HEK293 (cell line): ENCODE measurements at regions not wholly inside any gene's neighbourhood (a gene's known extent, or its start where the extent isn't known, plus 50 kb on each side); places are given as distances from the start of the nearest gene placed in this dataset.

Experiments used
- CTCF ChIA-PET: fragments of 350-600 bp; formaldehyde crosslinking; extraction: SDS; loops from one replicate; lab custom pipeline; 2021; ENCODE audit warnings: antibody characterized with exemption; lab: Yijun Ruan, JAX
- POLR2A ChIA-PET: fragments of 300-600 bp; formaldehyde crosslinking; extraction: SDS; loops from one replicate; lab custom pipeline; 2020; ENCODE audit warnings: antibody characterized with exemption, inconsistent platforms; lab: Yijun Ruan, JAX
- H3K27ac ChIP-seq: fragments of 200-500 bp; sonication (Bioruptor generic); 2 replicates; pipeline ENCODE4 v1.5.1; 2014; ENCODE audit warnings: low read depth, low read length, control low read depth, inconsistent platforms; ENCODE audit errors: extremely low read depth
- H3K36me3 ChIP-seq, 2 experiments: fragments of 200-500 bp in 1 of 2; sonication (Bioruptor generic) in 1 of 2; 1 replicate in 1 of 2; 2 replicates in 1 of 2; pipeline ENCODE4 v1.5.1; 2014 to 2017; ENCODE audit warnings: inconsistent platforms in 2 of 2, low read length in 2 of 2; ENCODE audit not compliant: control insufficient read depth in 2 of 2, insufficient read depth in 1 of 2
- H3K4me1 ChIP-seq: fragments of 200-500 bp; sonication (Bioruptor generic); 2 replicates; pipeline ENCODE4 v1.5.1; 2014; ENCODE audit warnings: mild to moderate bottlenecking, low read length, inconsistent platforms; ENCODE audit not compliant: control insufficient read depth, insufficient read depth
- H3K4me3 ChIP-seq: 2 replicates; pipeline ENCODE4 v1.5.1; 2011; ENCODE audit warnings: low read depth, mild to moderate bottlenecking, control low read depth, low read length, moderate library complexity
- H3K9me3 ChIP-seq: fragments of 200-500 bp; sonication (Bioruptor generic); 2 replicates; pipeline ENCODE4 v1.5.1; 2014; ENCODE audit warnings: low read depth, low read length, inconsistent platforms; ENCODE audit not compliant: control insufficient read depth, insufficient read depth
- HIC1 ChIP-seq: fragments of 450-650 bp; formaldehyde crosslinking; IDR thresholded peaks from 2 replicates; pipeline ENCODE4 v1.5.1; 2016; ENCODE audit warnings: missing biosample characterization, missing genetic modification characterization
- PRDM4 ChIP-seq: fragments of 450-650 bp; formaldehyde crosslinking; IDR thresholded peaks from 2 replicates; pipeline ENCODE4 v1.5.1; 2017; ENCODE audit warnings: missing biosample characterization, missing genetic modification characterization
- SP3 ChIP-seq: fragments of 450-650 bp; formaldehyde crosslinking; IDR thresholded peaks from 2 replicates; pipeline ENCODE4 v1.5.1; 2016; ENCODE audit warnings: missing biosample characterization, missing genetic modification characterization
- ZBTB26 ChIP-seq: fragments of 450-650 bp; formaldehyde crosslinking; optimal IDR thresholded peaks from 2 replicates; pipeline ENCODE3; 2016; ENCODE audit warnings: missing biosample characterization, mild to moderate bottlenecking, missing genetic modification characterization
- ZNF148 ChIP-seq: fragments of 450-650 bp; formaldehyde crosslinking; IDR thresholded peaks from 2 replicates; pipeline ENCODE4 v1.5.0; 2017; ENCODE audit warnings: missing biosample characterization, missing genetic modification characterization, borderline replicate concordance
- ZNF157 ChIP-seq: fragments of 450-650 bp; formaldehyde crosslinking; IDR thresholded peaks from 2 replicates; pipeline ENCODE4 v1.5.1; 2016; ENCODE audit warnings: missing biosample characterization, missing genetic modification characterization
- ZNF202 ChIP-seq: fragments of 450-650 bp; formaldehyde crosslinking; IDR thresholded peaks from 2 replicates; pipeline ENCODE4 v1.5.1; 2016; ENCODE audit warnings: missing biosample characterization, missing genetic modification characterization, borderline replicate concordance
- ZNF266 ChIP-seq: fragments of 450-650 bp; formaldehyde crosslinking; IDR thresholded peaks from 2 replicates; pipeline ENCODE4 v1.5.1; 2016; ENCODE audit warnings: missing biosample characterization, missing genetic modification characterization, low read depth
- ZNF274 ChIP-seq, 2 experiments: fragments of 200-500 bp in 1 of 2; fragments of 450-650 bp in 1 of 2; sonication (Bioruptor generic) in 1 of 2; formaldehyde crosslinking in 1 of 2; IDR thresholded peaks; 2 replicates each; pipeline versions ENCODE4 v1.5.1 to v1.6.1; 2014 to 2016; ENCODE audit warnings: borderline replicate concordance in 1 of 2, inconsistent platforms in 1 of 2, low read length in 1 of 2, missing biosample characterization in 1 of 2, missing genetic modification characterization in 1 of 2
- ZNF292 ChIP-seq: fragments of 450-650 bp; formaldehyde crosslinking; IDR thresholded peaks from 2 replicates; pipeline ENCODE4 v1.5.1; 2016; ENCODE audit warnings: low read depth, missing biosample characterization, missing genetic modification characterization, borderline replicate concordance
- ZNF335 ChIP-seq: fragments of 450-650 bp; formaldehyde crosslinking; conservative IDR thresholded peaks from 2 replicates; pipeline ENCODE4 v1.5.1; 2016; ENCODE audit warnings: missing biosample characterization, missing genetic modification characterization
- ZNF350 ChIP-seq: fragments of 450-650 bp; formaldehyde crosslinking; IDR thresholded peaks from 2 replicates; pipeline ENCODE4 v1.5.0; 2017; ENCODE audit warnings: missing biosample characterization, mild to moderate bottlenecking, missing genetic modification characterization
- ZNF404 ChIP-seq: fragments of 450-650 bp; formaldehyde crosslinking; IDR thresholded peaks from 2 replicates; pipeline ENCODE4 v1.5.1; 2017; ENCODE audit warnings: missing biosample characterization, missing genetic modification characterization
- ZNF423 ChIP-seq: fragments of 450-650 bp; formaldehyde crosslinking; IDR thresholded peaks from 2 replicates; pipeline ENCODE4 v1.5.1; 2016; ENCODE audit warnings: missing biosample characterization, missing genetic modification characterization
- ZNF433 ChIP-seq: fragments of 450-650 bp; formaldehyde crosslinking; IDR thresholded peaks from 2 replicates; pipeline ENCODE4 v1.5.1; 2016; ENCODE audit warnings: missing biosample characterization, missing genetic modification characterization, low read depth
- ZNF510 ChIP-seq: fragments of 450-650 bp; formaldehyde crosslinking; IDR thresholded peaks from 2 replicates; pipeline ENCODE4 v1.5.1; 2018; ENCODE audit warnings: mild to moderate bottlenecking, missing genetic modification characterization, missing biosample characterization; ENCODE audit not compliant: insufficient replicate concordance
- ZNF530 ChIP-seq: fragments of 450-650 bp; formaldehyde crosslinking; IDR thresholded peaks from 2 replicates; pipeline ENCODE4 v1.5.1; 2016; ENCODE audit warnings: low read depth, missing biosample characterization, missing genetic modification characterization
- ZNF654 ChIP-seq: fragments of 450-650 bp; formaldehyde crosslinking; IDR thresholded peaks from 2 replicates; pipeline ENCODE4 v1.5.1; 2016; ENCODE audit warnings: low read depth, missing biosample characterization, missing genetic modification characterization
- ZNF704 ChIP-seq: fragments of 450-650 bp; formaldehyde crosslinking; IDR thresholded peaks from 2 replicates; pipeline ENCODE4 v1.5.1; 2016; ENCODE audit warnings: missing biosample characterization, missing genetic modification characterization

- no peak for TF ChIP-seq ZNF654 (tag by site-specific recombination)
- TF ChIP-seq PRDM4 (tag by site-specific recombination) = no peak
- TF ChIP-seq ZNF266 (tag by site-specific recombination) = no peak
Measured at GRCh38 chr2:128399256-128399655, 80.6 kb upstream of the HS6ST1 start (continued).

- ChIA-PET CTCF (interaction anchor here (0.6 kb wide), 2 partner anchors 138 to 197 kb away, joined by 3 read pairs; no protein-coding TSS in a partner anchor), POLR2A (no interaction called here)
- Histone ChIP-seq H3K27ac (no peak overlapping the region), H3K9me3 (no peaks in the 10 kb centered on the region), H3K4me3 (no peak overlapping the region), H3K4me1 (no peaks in the 10 kb centered on the region), H3K36me3 (no peaks in the 10 kb centered on the region)
- no peak for TF ChIP-seq ZNF530 (tag by site-specific recombination)
- no peak for TF ChIP-seq PRDM4 (tag by site-specific recombination)
- no peak for TF ChIP-seq ZNF350 (tag by site-specific recombination)
- TF ChIP-seq ZNF148 (tag by site-specific recombination) = no peak
- TF ChIP-seq ZNF433 (tag by site-specific recombination) = no peak
- no peak for TF ChIP-seq ZNF274 (IDR thresholded peaks at IDR 0.05; ENCODE audit: low read length)
- TF ChIP-seq ZNF274 (tag by site-specific recombination; IDR thresholded peaks at IDR 0.05; ENCODE audit: borderline replicate concordance) = no peak
- TF ChIP-seq ZNF335 (tag by site-specific recombination) = no peak
- TF ChIP-seq ZNF404 = no peak
- no peak for TF ChIP-seq ZNF157 (tag by site-specific recombination)
- TF ChIP-seq ZNF292 (tag by site-specific recombination) = no peak
- TF ChIP-seq ZBTB26 (tag by site-specific recombination) = no peak
- no peak for TF ChIP-seq ZNF510
- TF ChIP-seq ZNF704 (tag by site-specific recombination) = no peak
- no peak for TF ChIP-seq SP3 (tag by site-specific recombination)
- TF ChIP-seq HIC1 (tag by site-specific recombination) = no peak
- no peak for TF ChIP-seq ZNF202 (tag by site-specific recombination)
- TF ChIP-seq ZNF423 (tag by site-specific recombination) = no peak
Measured at GRCh38 chr2:128399690-128400291, 81.1 kb upstream of the HS6ST1 start.
